SK-N-MC (cell line): ENCODE measurements at regions not wholly inside any gene's neighbourhood (a gene's known extent, or its start where the extent isn't known, plus 50 kb on each side); places are given as distances from the start of the nearest gene placed in this dataset.
"Not testable (repeated sequence)": the region's sequence is repeated elsewhere in the genome, so short reads cannot be mapped to it uniquely, and the experiment has no call there.

Source experiments
- DNase-seq: peaks from one replicate; pipeline ENCODE4 v3.0.0-alpha.2; 2011; ENCODE audit warnings: low read depth, low spot score
- H3K27ac ChIP-seq: fragments of 200-600 bp; sonication (generic); 2 replicates; pipeline ENCODE4 v1.5.1; 2016; ENCODE audit warnings: mixed run types
- H3K36me3 ChIP-seq: fragments of 200-600 bp; sonication (generic); 2 replicates; pipeline ENCODE4 v1.6.1; 2017; ENCODE audit warnings: antibody characterized with exemption, low read length, mixed read lengths; ENCODE audit not compliant: insufficient read depth
- H3K4me3 ChIP-seq: fragments of 200-600 bp; sonication (generic); 2 replicates; pipeline ENCODE4 v1.5.1; 2016
- H3K9ac ChIP-seq: fragments of 200-600 bp; sonication (generic); 2 replicates; pipeline ENCODE4 v1.8.0; 2017; ENCODE audit warnings: mixed run types, mixed read lengths; ENCODE audit not compliant: insufficient read length
- H3K9me3 ChIP-seq: fragments of 200-600 bp; sonication (generic); 2 replicates; pipeline ENCODE4 v1.6.1; 2017; ENCODE audit warnings: low read depth, mild to moderate bottlenecking, antibody characterized with exemption, low read length, moderate library complexity, mixed read lengths
- EZH2 ChIP-seq: fragments of 200-600 bp; sonication (generic); IDR thresholded peaks from one replicate; pipeline ENCODE4 v1.6.1; 2017; ENCODE audit warnings: antibody characterized with exemption
- FOXP2 ChIP-seq: optimal IDR thresholded peaks from 2 replicates; pipeline ENCODE3; 2011; ENCODE audit warnings: mild to moderate bottlenecking, moderate library complexity; ENCODE audit not compliant: insufficient read depth; ENCODE audit errors: extremely low read length, control extremely low read depth
- POLR2AphosphoS5 ChIP-seq: IDR thresholded peaks from 2 replicates; pipeline ENCODE4 v1.6.1; 2012; ENCODE audit warnings: mild to moderate bottlenecking, low read depth, low read length, borderline replicate concordance

DNA sequence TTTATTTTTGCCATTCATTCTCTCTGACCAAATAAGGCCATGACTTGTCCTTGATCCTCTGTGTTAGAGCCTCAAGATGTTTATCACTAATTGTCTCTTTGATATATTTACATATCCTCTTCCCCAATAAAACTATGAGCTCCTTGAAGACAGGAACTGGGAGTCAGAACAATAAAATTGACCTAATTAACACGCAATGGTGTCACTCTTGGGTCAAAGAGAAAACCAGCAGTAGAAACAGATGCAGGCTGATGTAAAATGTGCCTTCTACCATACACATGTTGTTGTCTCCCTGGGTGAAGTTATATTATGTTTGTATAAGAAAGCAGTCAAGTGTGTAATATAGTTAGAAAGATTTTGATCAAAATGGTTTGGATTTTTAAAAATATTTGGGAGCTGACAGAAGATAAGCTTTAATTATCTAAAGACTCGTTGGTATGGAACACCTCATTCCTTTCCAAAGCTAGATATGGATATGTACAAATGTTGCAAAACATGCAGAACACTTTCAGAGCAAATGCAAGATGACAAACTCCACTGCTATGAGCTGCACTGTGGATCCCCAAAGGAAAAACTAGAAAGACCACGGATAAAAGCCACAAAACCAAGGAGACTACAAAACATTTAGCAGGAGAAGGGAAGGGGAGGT is 109.7 kb upstream of the STMND1 start:
- no peak overlapping the region for H3K4me3 ChIP-seq
- H3K9me3 ChIP-seq: no peaks in the 10 kb centered on the region
- no peak for TF ChIP-seq EZH2
- no peaks in the 10 kb centered on the region for H3K36me3 ChIP-seq
- DNase-seq: no peak
- no peak overlapping the region for H3K9ac ChIP-seq
- H3K27ac ChIP-seq: no peak overlapping the region

GRCh38 chr6:16989976-16990375 is 111.9 kb upstream of the STMND1 start:
- not testable (repeated sequence) for DNase-seq, H3K27ac ChIP-seq, H3K9me3 ChIP-seq, H3K4me3 ChIP-seq, H3K9ac ChIP-seq, H3K36me3 ChIP-seq

DNA sequence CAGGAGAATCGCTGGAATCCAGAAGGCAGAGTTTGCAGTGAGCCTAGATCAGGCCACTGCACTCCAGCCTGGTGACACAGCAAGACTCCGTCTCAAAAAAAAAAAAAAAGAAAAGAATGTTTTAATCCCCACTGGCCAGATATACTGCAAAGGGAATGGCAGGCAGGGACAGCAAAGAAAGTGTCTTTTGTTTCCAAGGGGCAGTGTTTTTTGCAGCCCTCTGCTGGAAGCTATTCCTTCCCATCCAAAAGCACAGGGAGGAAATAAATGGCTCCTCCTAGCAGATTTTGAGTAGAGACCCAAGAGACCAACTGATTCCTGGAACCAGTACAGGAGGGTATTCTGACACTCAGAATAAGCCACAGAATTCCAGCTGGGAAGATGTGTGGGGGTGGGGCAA is 112.5 kb upstream of the STMND1 start:
- H3K4me3 ChIP-seq: no peak overlapping the region
- H3K36me3 ChIP-seq: no peaks in the 10 kb centered on the region
- no peak overlapping the region for H3K9ac ChIP-seq
- no peak for DNase-seq
- TF ChIP-seq FOXP2: no peak
- TF ChIP-seq POLR2AphosphoS5: no peak
- no peak for TF ChIP-seq EZH2
- H3K27ac ChIP-seq: no peak overlapping the region
- no peaks in the 10 kb centered on the region for H3K9me3 ChIP-seq

- no peak overlapping the region for H3K9ac ChIP-seq
Observed at GRCh38 chr6:16987996-16988395, 113.9 kb upstream of the STMND1 start.

GRCh38 chr6:16985513-16986284 is 116.2 kb upstream of the STMND1 start:
- Histone ChIP-seq H3K4me3 (peak overlapping the region; percentile 16; the same call in 1 of the 2 replicates), H3K36me3 (no peaks in the 10 kb centered on the region), H3K27ac (0 out of 2 replicates have a peak overlapping the region, but pooled peaks have one; percentile 2), H3K9ac (no peak overlapping the region), H3K9me3 (no peaks in the 10 kb centered on the region)
- DNase-seq: no peak
- no peak for TF ChIP-seq POLR2AphosphoS5
- TF ChIP-seq FOXP2: no peak
- no peak for TF ChIP-seq EZH2

More at GRCh38 chr6:16987996-16988395, 113.9 kb upstream of the STMND1 start:
- no peak for DNase-seq
- H3K27ac ChIP-seq: no peak overlapping the region
- H3K4me3 ChIP-seq: no peak overlapping the region
- H3K36me3 ChIP-seq: no peaks in the 10 kb centered on the region
- no peak for TF ChIP-seq FOXP2
- TF ChIP-seq EZH2: no peak
- TF ChIP-seq POLR2AphosphoS5: no peak
- H3K9me3 ChIP-seq: no peaks in the 10 kb centered on the region

DNA sequence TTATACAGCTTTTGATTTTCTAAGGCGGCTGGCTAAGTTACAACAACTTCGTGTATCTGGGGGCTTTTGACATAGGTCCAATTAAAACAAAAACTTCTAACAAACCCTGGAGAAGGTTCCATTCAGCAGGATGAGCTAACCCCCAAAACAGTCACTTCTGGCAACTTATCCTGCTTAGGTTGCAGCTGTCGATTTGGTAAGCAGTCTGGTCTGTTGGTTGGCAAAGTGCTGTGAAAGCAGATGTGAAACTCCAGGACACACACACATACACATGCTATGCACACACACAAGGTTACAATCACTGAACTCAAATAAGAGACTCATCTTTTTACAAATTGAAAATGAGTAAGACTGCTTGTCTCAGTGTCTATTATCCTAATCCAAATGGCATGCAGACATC is 119.0 kb upstream of the STMND1 start:
- Histone ChIP-seq H3K9ac (no peak overlapping the region), H3K36me3 (no peaks in the 10 kb centered on the region), H3K27ac (no peak overlapping the region), H3K4me3 (no peak overlapping the region), H3K9me3 (no peaks in the 10 kb centered on the region)
- TF ChIP-seq FOXP2 (no peak), EZH2 (no peak), POLR2AphosphoS5 (no peak)
- DNase-seq: no peak

GRCh38 chr6:16979677-16980370 is 122.0 kb upstream of the STMND1 start:
- Histone ChIP-seq H3K27ac (no peak overlapping the region), H3K4me3 (no peak overlapping the region), H3K9ac (no peak overlapping the region), H3K36me3 (no peaks in the 10 kb centered on the region), H3K9me3 (no peaks in the 10 kb centered on the region)
- TF ChIP-seq EZH2: no peak
- no peak for TF ChIP-seq POLR2AphosphoS5
- no peak for TF ChIP-seq FOXP2
- no peak for DNase-seq

DNA sequence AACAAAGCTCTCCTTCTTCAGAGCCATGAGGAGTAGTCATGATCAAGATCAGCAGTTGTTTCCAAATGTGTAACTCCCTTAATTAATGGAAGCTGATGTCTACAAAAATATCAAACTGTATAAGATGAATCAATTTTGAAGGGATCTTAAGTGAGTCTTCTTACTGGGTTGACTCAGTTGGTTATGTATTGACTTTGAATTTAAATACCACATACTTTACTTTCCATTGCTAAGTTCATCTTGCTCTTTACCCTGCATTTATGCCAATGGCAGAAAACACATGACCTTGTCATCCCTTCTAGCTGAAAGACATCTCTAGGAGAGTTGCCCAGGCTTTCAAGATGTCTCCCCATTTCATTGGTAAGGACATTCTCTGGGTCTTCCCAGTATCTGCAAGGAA is 123.2 kb upstream of the STMND1 start:
- no peaks in the 10 kb centered on the region for H3K9me3 ChIP-seq
- TF ChIP-seq POLR2AphosphoS5 (no peak), EZH2 (no peak), FOXP2 (no peak)
- no peak overlapping the region for H3K4me3 ChIP-seq
- H3K9ac ChIP-seq: no peak overlapping the region
- no peaks in the 10 kb centered on the region for H3K36me3 ChIP-seq
- H3K27ac ChIP-seq: no peak overlapping the region
- no peak for DNase-seq
